Prostate gland (tissue), 2 donors: ENCODE measurements at regions not wholly inside any gene's neighbourhood (a gene's known extent, or its start where the extent isn't known, plus 50 kb on each side); places are given as distances from the start of the nearest gene placed in this dataset.
"Not testable (repeated sequence)": the region's sequence is repeated elsewhere in the genome, so short reads cannot be mapped to it uniquely, and the experiment has no call there.

ENCODE experiments used
- DNase-seq: peaks from one replicate; pipeline ENCODE4 v3.0.0-alpha.2; 2019; ENCODE audit warnings: low spot score
- H3K27ac ChIP-seq, 2 donors: fragments of 200-600 bp; sonication (generic); 2 replicates each; pipeline ENCODE4 v1.5.1; 2017 to 2019
- H3K27me3 ChIP-seq: fragments of 200-600 bp; sonication (generic); replicated peaks from 2 replicates; pipeline ENCODE4 v1.5.1; 2019; ENCODE audit not compliant: insufficient read depth
- H3K36me3 ChIP-seq, 2 donors: fragments of 200-600 bp; sonication (generic); 1 replicate in 1 of 2; 2 replicates in 1 of 2; pipeline versions ENCODE4 v1.5.1 to v1.8.1; 2017 to 2019
- H3K4me1 ChIP-seq: fragments of 200-600 bp; sonication (generic); replicated peaks from 2 replicates; pipeline ENCODE4 v1.5.1; 2019
- H3K4me3 ChIP-seq, 2 donors: fragments of 200-600 bp; sonication (generic); 2 replicates each; pipeline ENCODE4 v1.5.1; 2017 to 2019
- H3K9me3 ChIP-seq: fragments of 200-600 bp; sonication (generic); 2 replicates; pipeline ENCODE4 v1.5.1; 2017
- POLR2A ChIP-seq: fragments of 450-650 bp; IDR thresholded peaks from one replicate; pipeline ENCODE4 v1.6.1; 2016; ENCODE audit warnings: antibody characterized with exemption, mild to moderate bottlenecking
- POLR2AphosphoS5 ChIP-seq: sonication (generic); formaldehyde crosslinking; IDR thresholded peaks from one replicate; pipeline ENCODE4 v1.6.1; 2017; ENCODE audit warnings: antibody characterized with exemption
- WGBS: methylation state at CpG from one replicate; pipeline ENCODE4 v1.1.5; 2018; 5-methylcytosine and 5-hydroxymethylcytosine counted together
- intact Hi-C: fragments of 100-400 bp; cut with DNase I; formaldehyde crosslinking; loops from one replicate; pipeline ENCODE4 v1.14.2; 2022
- TF ChIP-seq, protein P1 (sequence below), 4 experiments: fragments of 200-600 bp in 2 of 4; fragments of 450-650 bp in 2 of 4; sonication (generic) in 2 of 4; IDR thresholded peaks; 1 replicate in 3 of 4; 2 replicates in 1 of 4; pipeline ENCODE4 v1.5.1; 2016 to 2019; ENCODE audit warnings: antibody characterized with exemption in 4 of 4, mild to moderate bottlenecking in 2 of 4, moderate library complexity in 2 of 4

DNA sequence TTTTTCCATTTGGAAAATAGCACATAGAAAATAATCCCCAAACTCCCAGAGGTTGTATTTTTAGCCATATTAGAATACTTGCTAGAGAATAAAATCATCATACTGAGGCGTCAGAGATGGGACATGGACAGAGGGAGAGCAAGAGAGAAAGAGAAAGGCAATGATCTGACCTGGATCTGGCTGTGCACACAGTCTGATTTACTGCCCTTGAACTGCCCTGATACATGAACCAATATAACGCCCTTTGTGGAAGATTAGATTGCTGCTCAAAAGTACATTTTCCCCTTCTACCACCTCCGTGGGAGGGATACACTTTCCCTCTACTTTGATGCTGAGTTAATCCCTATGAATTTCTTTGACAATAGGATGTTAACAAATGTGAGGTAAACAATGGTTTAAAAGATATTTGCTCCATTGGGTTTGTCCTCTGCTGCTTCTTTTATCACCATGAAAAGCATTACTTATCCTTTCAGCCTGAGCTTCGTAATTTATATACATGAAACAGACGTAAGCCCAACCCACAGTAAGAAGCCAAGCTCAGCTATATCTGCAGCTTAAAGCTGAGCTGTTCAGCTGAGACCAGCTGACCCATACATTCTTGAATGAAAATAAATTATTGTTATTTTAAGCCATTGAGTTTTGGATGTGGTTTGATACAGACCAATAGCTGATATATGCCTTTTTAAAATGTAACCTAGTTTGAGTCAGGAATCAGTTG lies 1664.6 kb upstream of the CELF4 start:
- H3K27me3 ChIP-seq: no peaks in the 10 kb centered on the region
- WGBS: 66% methylated on average over 5 of the region's 5 CpGs
- intact Hi-C loops: no loop called here
- H3K4me3 ChIP-seq: no peak overlapping the region
- H3K4me1 ChIP-seq: no peaks in the 10 kb centered on the region
- DNase-seq: no peak
- H3K36me3 ChIP-seq: no peaks in the 10 kb centered on the region
- H3K9me3 ChIP-seq: no peaks in the 10 kb centered on the region
- TF ChIP-seq, protein P1, sequence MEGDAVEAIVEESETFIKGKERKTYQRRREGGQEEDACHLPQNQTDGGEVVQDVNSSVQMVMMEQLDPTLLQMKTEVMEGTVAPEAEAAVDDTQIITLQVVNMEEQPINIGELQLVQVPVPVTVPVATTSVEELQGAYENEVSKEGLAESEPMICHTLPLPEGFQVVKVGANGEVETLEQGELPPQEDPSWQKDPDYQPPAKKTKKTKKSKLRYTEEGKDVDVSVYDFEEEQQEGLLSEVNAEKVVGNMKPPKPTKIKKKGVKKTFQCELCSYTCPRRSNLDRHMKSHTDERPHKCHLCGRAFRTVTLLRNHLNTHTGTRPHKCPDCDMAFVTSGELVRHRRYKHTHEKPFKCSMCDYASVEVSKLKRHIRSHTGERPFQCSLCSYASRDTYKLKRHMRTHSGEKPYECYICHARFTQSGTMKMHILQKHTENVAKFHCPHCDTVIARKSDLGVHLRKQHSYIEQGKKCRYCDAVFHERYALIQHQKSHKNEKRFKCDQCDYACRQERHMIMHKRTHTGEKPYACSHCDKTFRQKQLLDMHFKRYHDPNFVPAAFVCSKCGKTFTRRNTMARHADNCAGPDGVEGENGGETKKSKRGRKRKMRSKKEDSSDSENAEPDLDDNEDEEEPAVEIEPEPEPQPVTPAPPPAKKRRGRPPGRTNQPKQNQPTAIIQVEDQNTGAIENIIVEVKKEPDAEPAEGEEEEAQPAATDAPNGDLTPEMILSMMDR (IDR thresholded peaks at IDR 0.05): no peak
- TF ChIP-seq POLR2A: no peak
- H3K27ac ChIP-seq: no peak overlapping the region

DNA sequence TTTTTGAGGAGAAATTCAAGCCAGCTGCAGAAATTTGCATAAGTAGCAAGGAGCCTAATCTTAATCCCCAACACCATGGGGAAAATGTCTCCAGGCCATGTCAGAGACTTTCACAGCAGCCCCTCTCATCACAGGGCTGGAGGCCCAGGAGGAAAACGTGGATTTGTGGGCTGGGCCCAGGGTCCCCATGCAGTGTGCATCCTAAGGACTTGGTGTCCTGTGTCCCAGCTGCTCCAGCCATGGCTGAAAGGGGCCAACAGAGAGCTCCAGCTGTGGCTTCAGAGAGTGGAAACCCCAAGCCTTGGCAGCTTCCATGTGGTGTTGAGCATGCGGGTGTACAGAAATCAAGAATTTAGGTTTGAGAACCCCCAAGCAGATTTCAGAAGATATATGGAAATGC lies 1662.2 kb upstream of the CELF4 start:
- H3K27ac ChIP-seq, DNase-seq, H3K4me1 ChIP-seq, H3K27me3 ChIP-seq, H3K9me3 ChIP-seq, H3K4me3 ChIP-seq, intact Hi-C loops, H3K36me3 ChIP-seq: not testable (repeated sequence)
- 88% methylated on average over 2 of the region's 2 CpGs for WGBS

DNA sequence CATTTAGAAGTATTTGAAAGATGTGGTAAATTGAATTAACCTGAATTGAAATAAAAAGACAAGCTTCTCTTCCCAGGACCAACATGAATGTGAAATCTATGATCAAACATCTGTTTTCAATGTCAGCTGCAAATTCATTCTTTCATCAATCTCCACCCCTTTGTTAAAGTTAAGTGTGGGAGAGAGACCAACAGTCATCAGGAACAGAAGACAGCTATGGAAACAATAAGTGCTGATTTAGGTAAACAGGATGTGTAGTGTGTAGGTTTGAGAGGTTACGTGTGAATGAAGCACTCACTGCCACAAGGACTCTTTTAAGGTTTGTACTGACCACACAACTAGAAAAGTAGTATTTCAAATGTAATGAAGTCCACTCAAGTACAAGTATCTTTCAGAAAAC lies 1659.8 kb upstream of the CELF4 start:
- WGBS: 74% methylated on average over 1 of the region's 1 CpG
- Histone ChIP-seq H3K36me3 (no peaks in the 10 kb centered on the region), H3K9me3 (no peaks in the 10 kb centered on the region), H3K27me3 (no peaks in the 10 kb centered on the region), H3K27ac (no peak overlapping the region), H3K4me3 (no peak overlapping the region), H3K4me1 (no peaks in the 10 kb centered on the region)
- DNase-seq: no peak
- TF ChIP-seq, protein P1 (IDR thresholded peaks at IDR 0.05): no peak
- TF ChIP-seq POLR2A (no peak), POLR2AphosphoS5 (no peak)
- intact Hi-C loops: no loop called here

DNA sequence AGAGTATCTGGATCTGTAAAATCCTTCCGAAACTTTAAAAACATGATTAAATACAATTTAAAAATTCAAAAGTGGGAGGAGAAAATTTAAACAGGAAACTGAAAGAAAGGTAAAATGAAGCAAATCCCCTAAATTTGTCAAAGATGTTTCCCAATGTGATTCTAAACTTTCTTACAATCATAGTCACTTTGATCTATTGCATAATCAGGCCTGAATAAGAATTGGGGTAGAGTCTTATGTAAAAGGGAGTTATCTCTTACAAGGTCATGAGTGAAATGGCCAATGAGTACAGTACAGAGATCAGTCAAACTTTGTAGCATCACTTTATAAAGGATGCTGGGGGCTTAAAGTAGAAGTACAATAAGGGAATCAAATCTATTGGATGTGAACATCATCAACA lies 1657.7 kb upstream of the CELF4 start:
- Histone ChIP-seq H3K9me3 (no peaks in the 10 kb centered on the region), H3K27me3 (no peaks in the 10 kb centered on the region), H3K27ac (no peak overlapping the region), H3K4me1 (no peaks in the 10 kb centered on the region), H3K4me3 (no peak overlapping the region), H3K36me3 (no peaks in the 10 kb centered on the region)
- intact Hi-C loops: no loop called here
- no peak for DNase-seq
- 91% methylated on average over 1 of the region's 1 CpG for WGBS
- TF ChIP-seq POLR2A (no peak), POLR2AphosphoS5 (no peak)
- TF ChIP-seq, protein P1 (IDR thresholded peaks at IDR 0.05): no peak

DNA sequence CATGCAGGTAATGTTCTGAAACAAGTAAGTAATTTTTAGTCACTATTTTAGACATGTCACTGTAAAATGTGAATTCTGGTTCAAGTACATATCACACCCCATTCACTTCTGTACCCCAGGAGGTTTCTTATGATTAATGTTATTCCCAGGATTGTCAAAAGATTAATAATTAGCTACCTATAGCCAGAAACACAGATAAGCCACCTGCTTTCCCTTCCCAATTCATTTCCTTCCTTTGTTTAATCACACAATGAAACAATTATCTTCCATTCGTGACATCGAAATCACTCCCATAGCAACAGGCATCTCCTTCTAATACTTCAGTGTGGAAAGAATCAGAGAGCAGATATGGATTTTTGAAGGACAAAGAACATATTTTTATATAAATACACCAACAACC lies 1650.3 kb upstream of the CELF4 start:
- Histone ChIP-seq H3K4me3 (no peak overlapping the region), H3K27me3 (no peaks in the 10 kb centered on the region), H3K9me3 (no peaks in the 10 kb centered on the region), H3K27ac (no peak overlapping the region), H3K36me3 (no peaks in the 10 kb centered on the region), H3K4me1 (no peaks in the 10 kb centered on the region)
- intact Hi-C loops: no loop called here
- TF ChIP-seq POLR2AphosphoS5: no peak
- TF ChIP-seq, protein P1 (IDR thresholded peaks at IDR 0.05): no peak
- DNase-seq: no peak
- 60% methylated on average over 2 of the region's 2 CpGs for WGBS
